ENCODE measurements at regions not wholly inside any gene's neighbourhood (a gene's known extent, or its start where the extent isn't known, plus 50 kb on each side); places are given as distances from the start of the nearest gene placed in this dataset.

DNA sequence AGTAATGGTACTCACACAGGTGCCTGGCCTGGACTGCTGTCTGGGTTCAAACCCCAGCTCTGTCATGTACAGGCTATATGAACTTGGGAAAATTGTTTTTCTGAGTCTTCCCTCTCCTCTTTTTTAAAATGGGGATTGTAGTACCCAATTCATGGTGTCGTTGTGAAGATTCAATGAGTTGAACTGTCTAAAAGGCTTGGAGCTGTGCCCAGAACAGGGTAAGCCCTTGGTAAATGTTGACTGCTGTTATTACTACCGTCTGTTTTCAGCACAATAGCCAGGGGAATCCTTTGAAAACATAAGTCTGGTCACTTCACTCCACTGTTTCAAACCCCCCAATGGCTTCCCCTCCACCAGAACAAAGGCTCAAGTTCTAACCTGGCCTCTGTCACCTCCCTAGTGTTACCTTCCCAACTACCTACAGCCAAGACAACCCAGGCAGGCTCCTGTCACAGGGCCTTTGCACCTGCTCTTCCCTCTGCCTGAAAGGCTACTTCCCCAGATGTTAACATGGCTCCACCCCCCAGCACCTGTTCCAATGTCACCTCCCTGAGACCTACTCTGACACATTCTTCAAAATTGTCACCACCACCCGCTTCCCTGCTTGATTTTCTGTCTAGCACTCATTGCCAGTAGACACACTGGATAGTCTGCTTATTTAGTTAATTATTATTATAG is 152.8 kb downstream of the CHST1 start (continued):
- TF ChIP-seq, protein P1, sequence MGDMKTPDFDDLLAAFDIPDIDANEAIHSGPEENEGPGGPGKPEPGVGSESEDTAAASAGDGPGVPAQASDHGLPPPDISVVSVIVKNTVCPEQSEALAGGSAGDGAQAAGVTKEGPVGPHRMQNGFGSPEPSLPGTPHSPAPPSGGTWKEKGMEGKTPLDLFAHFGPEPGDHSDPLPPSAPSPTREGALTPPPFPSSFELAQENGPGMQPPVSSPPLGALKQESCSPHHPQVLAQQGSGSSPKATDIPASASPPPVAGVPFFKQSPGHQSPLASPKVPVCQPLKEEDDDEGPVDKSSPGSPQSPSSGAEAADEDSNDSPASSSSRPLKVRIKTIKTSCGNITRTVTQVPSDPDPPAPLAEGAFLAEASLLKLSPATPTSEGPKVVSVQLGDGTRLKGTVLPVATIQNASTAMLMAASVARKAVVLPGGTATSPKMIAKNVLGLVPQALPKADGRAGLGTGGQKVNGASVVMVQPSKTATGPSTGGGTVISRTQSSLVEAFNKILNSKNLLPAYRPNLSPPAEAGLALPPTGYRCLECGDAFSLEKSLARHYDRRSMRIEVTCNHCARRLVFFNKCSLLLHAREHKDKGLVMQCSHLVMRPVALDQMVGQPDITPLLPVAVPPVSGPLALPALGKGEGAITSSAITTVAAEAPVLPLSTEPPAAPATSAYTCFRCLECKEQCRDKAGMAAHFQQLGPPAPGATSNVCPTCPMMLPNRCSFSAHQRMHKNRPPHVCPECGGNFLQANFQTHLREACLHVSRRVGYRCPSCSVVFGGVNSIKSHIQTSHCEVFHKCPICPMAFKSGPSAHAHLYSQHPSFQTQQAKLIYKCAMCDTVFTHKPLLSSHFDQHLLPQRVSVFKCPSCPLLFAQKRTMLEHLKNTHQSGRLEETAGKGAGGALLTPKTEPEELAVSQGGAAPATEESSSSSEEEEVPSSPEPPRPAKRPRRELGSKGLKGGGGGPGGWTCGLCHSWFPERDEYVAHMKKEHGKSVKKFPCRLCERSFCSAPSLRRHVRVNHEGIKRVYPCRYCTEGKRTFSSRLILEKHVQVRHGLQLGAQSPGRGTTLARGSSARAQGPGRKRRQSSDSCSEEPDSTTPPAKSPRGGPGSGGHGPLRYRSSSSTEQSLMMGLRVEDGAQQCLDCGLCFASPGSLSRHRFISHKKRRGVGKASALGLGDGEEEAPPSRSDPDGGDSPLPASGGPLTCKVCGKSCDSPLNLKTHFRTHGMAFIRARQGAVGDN (CRISPR knock-in tag; IDR thresholded peaks at IDR 0.05) = no peak
- TF ChIP-seq, protein P2, sequence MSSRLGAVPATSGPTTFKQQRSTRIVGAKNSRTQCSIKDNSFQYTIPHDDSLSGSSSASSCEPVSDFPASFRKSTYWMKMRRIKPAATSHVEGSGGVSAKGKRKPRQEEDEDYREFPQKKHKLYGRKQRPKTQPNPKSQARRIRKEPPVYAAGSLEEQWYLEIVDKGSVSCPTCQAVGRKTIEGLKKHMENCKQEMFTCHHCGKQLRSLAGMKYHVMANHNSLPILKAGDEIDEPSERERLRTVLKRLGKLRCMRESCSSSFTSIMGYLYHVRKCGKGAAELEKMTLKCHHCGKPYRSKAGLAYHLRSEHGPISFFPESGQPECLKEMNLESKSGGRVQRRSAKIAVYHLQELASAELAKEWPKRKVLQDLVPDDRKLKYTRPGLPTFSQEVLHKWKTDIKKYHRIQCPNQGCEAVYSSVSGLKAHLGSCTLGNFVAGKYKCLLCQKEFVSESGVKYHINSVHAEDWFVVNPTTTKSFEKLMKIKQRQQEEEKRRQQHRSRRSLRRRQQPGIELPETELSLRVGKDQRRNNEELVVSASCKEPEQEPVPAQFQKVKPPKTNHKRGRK (CRISPR knock-in tag; IDR thresholded peaks at IDR 0.05) = no peak
- TF ChIP-seq ZNF749 (CRISPR knock-in tag; IDR thresholded peaks at IDR 0.05; ENCODE audit: borderline replicate concordance) (no peak), ZNF263 (CRISPR knock-in tag; IDR thresholded peaks at IDR 0.05) (no peak)

DNA sequence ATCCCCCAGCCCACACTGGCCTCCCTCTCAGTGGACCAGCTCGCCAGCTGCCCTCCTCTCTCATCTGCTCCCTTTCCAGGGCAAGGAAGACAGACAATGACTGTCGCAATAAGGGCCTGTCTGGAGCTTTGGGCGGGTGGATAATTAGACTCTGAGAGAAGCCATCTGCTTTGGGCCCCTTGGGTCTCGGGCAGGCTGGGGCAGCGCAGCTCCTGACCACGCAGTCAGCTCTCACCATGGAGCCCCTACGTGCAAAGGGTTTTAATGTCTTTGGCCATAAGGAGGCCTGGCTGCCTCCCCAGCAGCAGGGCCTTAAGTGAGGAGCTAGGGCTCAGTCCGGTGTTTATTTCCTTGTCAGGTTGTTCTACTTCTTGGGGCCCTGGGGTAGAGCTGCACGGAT is 153.9 kb downstream of the CHST1 start:
- Histone ChIP-seq H3K27ac (ENCODE audit: extremely low read length, insufficient read depth, low read length) (no peak overlapping the region), H3K79me2 (ENCODE audit: insufficient read depth, low read length) (no peaks in the 10 kb centered on the region), H4K20me1 (ENCODE audit: insufficient read depth, low read length) (no peaks in the 10 kb centered on the region), H3K9me3 (ENCODE audit: low read length) (no peaks in the 10 kb centered on the region), H3K27me3 (ENCODE audit: control insufficient read depth in 1 of 2, insufficient read depth in 2 of 2, low read length in 2 of 2) (peaks cover 0 to 8% of the 10 kb centered on the region in 2 experiments; a peak in 1 of 5 replicates), H3K9ac (ENCODE audit: insufficient read depth, low read depth, low read length) (no peak overlapping the region), H2AFZ (ENCODE audit: low read length) (no peak overlapping the region), H3K4me2 (ENCODE audit: low read depth, low read length) (no peak overlapping the region), H3K36me3 (replicated peaks in 1 of 2; ENCODE audit: control insufficient read depth in 1 of 2, insufficient read depth in 2 of 2, low read length in 2 of 2) (no peaks in the 10 kb centered on the region), H3K4me1 (ENCODE audit: insufficient read depth, low read length) (no peaks in the 10 kb centered on the region), H3K4me3 (replicated peaks in 1 of 3; ENCODE audit: insufficient read depth in 1 of 3, low read depth in 2 of 3, low read length in 3 of 3) (no peak overlapping the region)
- ChIA-PET CTCF (ENCODE audit: low intra/inter-chr PET ratio, low total read pairs) (no interaction called here), POLR2A (no interaction called here)
- no peak for TF ChIP-seq HNF4G (IDR thresholded peaks at IDR 0.05; ENCODE audit: borderline replicate concordance, low read depth, low read length)
- TF ChIP-seq HNF4G (CRISPR knock-in tag; IDR thresholded peaks at IDR 0.05; ENCODE audit: borderline replicate concordance, low read depth) = no peak
- TF ChIP-seq KLF9 (CRISPR knock-in tag; IDR thresholded peaks at IDR 0.05; ENCODE audit: low read depth) = no peak
- TF ChIP-seq, protein P3, sequence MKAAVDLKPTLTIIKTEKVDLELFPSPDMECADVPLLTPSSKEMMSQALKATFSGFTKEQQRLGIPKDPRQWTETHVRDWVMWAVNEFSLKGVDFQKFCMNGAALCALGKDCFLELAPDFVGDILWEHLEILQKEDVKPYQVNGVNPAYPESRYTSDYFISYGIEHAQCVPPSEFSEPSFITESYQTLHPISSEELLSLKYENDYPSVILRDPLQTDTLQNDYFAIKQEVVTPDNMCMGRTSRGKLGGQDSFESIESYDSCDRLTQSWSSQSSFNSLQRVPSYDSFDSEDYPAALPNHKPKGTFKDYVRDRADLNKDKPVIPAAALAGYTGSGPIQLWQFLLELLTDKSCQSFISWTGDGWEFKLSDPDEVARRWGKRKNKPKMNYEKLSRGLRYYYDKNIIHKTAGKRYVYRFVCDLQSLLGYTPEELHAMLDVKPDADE (CRISPR knock-in tag; IDR thresholded peaks at IDR 0.05) = no peak
- DNase-seq (ENCODE audit: low spot score) = no peak
- FAIRE-seq = no peak
- no TSS peak for BruUV-seq (replicated peaks)
- in situ Hi-C loops (cut with HindIII; ENCODE audit: extremely low pct_ligation_motif_present, low pct_unique_long_range_greater_than_20kb) (loop anchor here (10.0 kb wide), 1 partner anchor 57 kb away; no protein-coding TSS in a partner anchor), intact Hi-C loops (cut with micrococcal nuclease; ENCODE audit: unreplicated experiment) (no loop called here)
- WGBS (ENCODE audit: low lambda C conversion rate) = 12% methylated on average over 5 of the region's 9 CpGs
- no peak for ATAC-seq
